ENCODE measurements at regions not wholly inside any gene's neighbourhood (a gene's known extent, or its start where the extent isn't known, plus 50 kb on each side); places are given as distances from the start of the nearest gene placed in this dataset.

- H3K27ac Mint-ChIP-seq: no peak overlapping the region
- Histone ChIP-seq H3K4me2 (no peak overlapping the region), H3K4me1 (no peaks in the 10 kb centered on the region), H3K9me3 (ENCODE audit: low read depth) (no peaks in the 10 kb centered on the region), H3K36me3 (no peaks in the 10 kb centered on the region), H3K4me3 (no peak overlapping the region), H3K27me3 (no peaks in the 10 kb centered on the region), H3F3A (ENCODE audit: low read depth) (no peaks in the 10 kb centered on the region), H3K9ac (no peak overlapping the region), H2AFZ (replicated peaks) (no peak overlapping the region), H4K20me1 (ENCODE audit: low read depth) (no peaks in the 10 kb centered on the region), H3K79me2 (ENCODE audit: low read depth) (no peaks in the 10 kb centered on the region), H3K27ac (no peak overlapping the region)
- H3K9me3 Mint-ChIP-seq: no peaks in the 10 kb centered on the region
- no peak for DNase-seq (ENCODE audit: low spot score)
- no peaks in the 10 kb centered on the region for H3K36me3 Mint-ChIP-seq
- no peak for TF ChIP-seq EZH2phosphoT487 (IDR thresholded peaks at IDR 0.05)
- TF ChIP-seq CTCF (IDR thresholded peaks at IDR 0.05): no peak
- TF ChIP-seq EZH2 (IDR thresholded peaks at IDR 0.05): no peak
- no peak overlapping the region for H3K4me3 Mint-ChIP-seq
- H3K4me1 Mint-ChIP-seq: no peaks in the 10 kb centered on the region
- peaks cover 23% of the 10 kb centered on the region for H3K27me3 Mint-ChIP-seq (ENCODE audit: insufficient read depth, low read depth)
Observed at GRCh38 chr18:35776473-35776872, 194.9 kb downstream of the GALNT1 start.

GRCh38 chr18:35777039-35777438 lies 195.4 kb upstream of the RMP24 start:
- H3K4me3 Mint-ChIP-seq: no peak overlapping the region
- no peaks in the 10 kb centered on the region for H3K4me1 ChIP-seq
- no peaks in the 10 kb centered on the region for H3K27me3 ChIP-seq
- H3K9me3 Mint-ChIP-seq: no peaks in the 10 kb centered on the region
- H4K20me1 ChIP-seq (ENCODE audit: low read depth): no peaks in the 10 kb centered on the region
- H3K27ac ChIP-seq: no peak overlapping the region
- H3K27ac Mint-ChIP-seq: no peak overlapping the region
- H3K27me3 Mint-ChIP-seq (ENCODE audit: insufficient read depth, low read depth): peaks cover 23% of the 10 kb centered on the region
- DNase-seq (ENCODE audit: low spot score): no peak
- H2AFZ ChIP-seq (replicated peaks): no peak overlapping the region
- no peaks in the 10 kb centered on the region for H3K9me3 ChIP-seq (ENCODE audit: low read depth)
- H3K36me3 ChIP-seq: no peaks in the 10 kb centered on the region
- no peak for TF ChIP-seq CTCF (IDR thresholded peaks at IDR 0.05)
- no peak for TF ChIP-seq EZH2 (IDR thresholded peaks at IDR 0.05)
- TF ChIP-seq EZH2phosphoT487 (IDR thresholded peaks at IDR 0.05): no peak
- no peaks in the 10 kb centered on the region for H3F3A ChIP-seq (ENCODE audit: low read depth)
- H3K36me3 Mint-ChIP-seq: no peaks in the 10 kb centered on the region
- H3K9ac ChIP-seq: no peak overlapping the region
- no peak overlapping the region for H3K4me3 ChIP-seq
- H3K4me1 Mint-ChIP-seq: no peaks in the 10 kb centered on the region
- H3K79me2 ChIP-seq (ENCODE audit: low read depth): no peaks in the 10 kb centered on the region
- H3K4me2 ChIP-seq: no peak overlapping the region

GRCh38 chr18:35778850-35779627 lies 193.4 kb upstream of the RMP24 start:
- no peak overlapping the region for H3K4me3 Mint-ChIP-seq
- H3K4me1 Mint-ChIP-seq: no peaks in the 10 kb centered on the region

More at GRCh38 chr18:35778850-35779627, 193.4 kb upstream of the RMP24 start:
- no peak for DNase-seq (ENCODE audit: low spot score)
- Histone ChIP-seq H3K36me3 (no peaks in the 10 kb centered on the region), H3K4me1 (no peaks in the 10 kb centered on the region), H3K27me3 (no peaks in the 10 kb centered on the region), H3K79me2 (ENCODE audit: low read depth) (no peaks in the 10 kb centered on the region), H3K4me3 (no peak overlapping the region), H3F3A (ENCODE audit: low read depth) (no peaks in the 10 kb centered on the region), H2AFZ (replicated peaks) (no peak overlapping the region), H3K9ac (no peak overlapping the region), H3K27ac (no peak overlapping the region), H3K4me2 (no peak overlapping the region), H4K20me1 (ENCODE audit: low read depth) (no peaks in the 10 kb centered on the region), H3K9me3 (ENCODE audit: low read depth) (no peaks in the 10 kb centered on the region)
- H3K36me3 Mint-ChIP-seq: no peaks in the 10 kb centered on the region
- H3K27me3 Mint-ChIP-seq (ENCODE audit: insufficient read depth, low read depth): peaks cover 19% of the 10 kb centered on the region
- no peak overlapping the region for H3K27ac Mint-ChIP-seq
- no peak for TF ChIP-seq EZH2phosphoT487 (IDR thresholded peaks at IDR 0.05)
- no peak for TF ChIP-seq CTCF (IDR thresholded peaks at IDR 0.05)
- no peak for TF ChIP-seq EZH2 (IDR thresholded peaks at IDR 0.05)
- no peaks in the 10 kb centered on the region for H3K9me3 Mint-ChIP-seq

Data from neural progenitor cell (in vitro differentiated cells).